GM10248 (cell line): ENCODE measurements at regions not wholly inside any gene's neighbourhood (a gene's known extent, or its start where the extent isn't known, plus 50 kb on each side); places are given as distances from the start of the nearest gene placed in this dataset.

ENCODE experiments used
- CTCF ChIA-PET: fragments of 300-600 bp; sonication (Branson Sonifier 250); formaldehyde crosslinking; extraction: SDS; loops from one replicate; lab custom pipeline; 2021; ENCODE audit warnings: antibody characterized with exemption; lab: Yijun Ruan, JAX
- POLR2A ChIA-PET: fragments of 350-650 bp; sonication (Branson Sonifier 250); formaldehyde crosslinking; extraction: SDS; loops from one replicate; lab custom pipeline; 2020; ENCODE audit warnings: antibody characterized with exemption; lab: Yijun Ruan, JAX
- DNase-seq: peaks from one replicate; pipeline ENCODE4 v3.0.0; 2012; ENCODE audit errors: extremely low spot score
- TF ChIP-seq, protein P1 (sequence below): IDR thresholded peaks from 2 replicates; pipeline ENCODE4 v1.5.1; 2012; ENCODE audit warnings: mild to moderate bottlenecking, low read depth; ENCODE audit errors: extremely low read depth, missing control alignments, control extremely low read depth

DNA sequence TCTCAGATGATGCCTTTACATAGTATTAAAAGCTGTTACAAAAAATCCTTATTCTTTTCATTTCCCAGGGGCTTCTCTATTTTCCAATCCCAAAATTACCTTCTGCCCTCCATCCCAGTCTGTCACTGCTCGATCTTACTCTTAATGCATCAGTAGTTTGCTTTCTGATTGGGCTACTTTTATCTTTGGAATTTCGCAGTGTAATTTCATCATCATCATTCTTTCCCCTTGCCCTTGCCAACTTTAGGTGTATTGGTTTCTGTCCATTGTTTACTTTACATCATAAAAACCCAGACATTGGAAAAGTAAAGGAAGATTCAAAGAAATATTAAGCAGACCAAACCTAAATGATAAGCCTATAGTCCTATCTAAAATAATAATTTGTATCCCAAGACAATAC, 457.2 kb downstream of the PIK3C3 start:
- no peak for DNase-seq
- POLR2A ChIA-PET, result no interaction called here
- CTCF ChIA-PET, result no interaction called here
- TF ChIP-seq, protein P1, sequence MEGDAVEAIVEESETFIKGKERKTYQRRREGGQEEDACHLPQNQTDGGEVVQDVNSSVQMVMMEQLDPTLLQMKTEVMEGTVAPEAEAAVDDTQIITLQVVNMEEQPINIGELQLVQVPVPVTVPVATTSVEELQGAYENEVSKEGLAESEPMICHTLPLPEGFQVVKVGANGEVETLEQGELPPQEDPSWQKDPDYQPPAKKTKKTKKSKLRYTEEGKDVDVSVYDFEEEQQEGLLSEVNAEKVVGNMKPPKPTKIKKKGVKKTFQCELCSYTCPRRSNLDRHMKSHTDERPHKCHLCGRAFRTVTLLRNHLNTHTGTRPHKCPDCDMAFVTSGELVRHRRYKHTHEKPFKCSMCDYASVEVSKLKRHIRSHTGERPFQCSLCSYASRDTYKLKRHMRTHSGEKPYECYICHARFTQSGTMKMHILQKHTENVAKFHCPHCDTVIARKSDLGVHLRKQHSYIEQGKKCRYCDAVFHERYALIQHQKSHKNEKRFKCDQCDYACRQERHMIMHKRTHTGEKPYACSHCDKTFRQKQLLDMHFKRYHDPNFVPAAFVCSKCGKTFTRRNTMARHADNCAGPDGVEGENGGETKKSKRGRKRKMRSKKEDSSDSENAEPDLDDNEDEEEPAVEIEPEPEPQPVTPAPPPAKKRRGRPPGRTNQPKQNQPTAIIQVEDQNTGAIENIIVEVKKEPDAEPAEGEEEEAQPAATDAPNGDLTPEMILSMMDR, result no peak

DNA sequence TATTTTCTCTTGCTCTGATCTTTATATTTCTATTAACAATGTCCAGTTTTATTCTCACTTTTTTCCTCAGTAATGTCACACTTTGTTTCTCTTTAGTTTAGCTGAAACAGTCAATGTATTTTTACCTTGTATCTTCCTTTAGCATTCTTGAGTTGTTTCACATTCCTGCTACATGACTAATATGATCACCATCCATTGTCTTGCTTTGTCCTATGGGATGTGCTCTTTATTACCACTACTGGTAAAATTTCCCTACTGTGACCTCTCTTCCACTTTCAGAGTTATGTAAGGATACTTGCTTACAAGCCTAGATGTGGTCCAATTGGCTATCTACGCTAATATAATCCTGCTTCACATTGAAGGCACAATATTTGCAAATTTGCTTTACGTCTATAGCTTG, 457.9 kb downstream of the PIK3C3 start:
- DNase-seq, result no peak
- TF ChIP-seq, protein P1, result no peak
- CTCF ChIA-PET, result no interaction called here
- POLR2A ChIA-PET, result no interaction called here

DNA sequence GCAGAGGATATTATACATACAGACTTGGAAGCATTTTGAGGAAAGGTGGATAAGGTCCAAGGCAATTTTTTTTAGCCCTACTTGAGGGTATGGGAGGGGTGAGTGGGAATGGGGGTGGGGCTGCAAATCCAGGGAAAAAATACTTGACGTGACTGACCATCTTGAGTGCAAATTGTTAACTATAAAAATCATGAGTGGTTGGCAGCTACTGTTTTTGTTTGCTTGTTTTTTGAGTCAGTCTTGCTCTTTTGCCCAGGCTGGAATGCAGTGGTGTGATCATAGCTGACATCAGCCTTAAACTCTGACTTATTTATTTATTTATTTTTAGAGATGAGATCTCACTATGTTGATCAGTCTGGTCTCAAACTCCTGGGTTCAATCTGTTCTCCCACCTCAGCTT, 458.8 kb downstream of the PIK3C3 start:
- ChIA-PET POLR2A (no interaction called here), CTCF (interaction anchor here (1.6 kb wide), 1 partner anchor 12 kb away, joined by 4 read pairs; no protein-coding TSS in a partner anchor)
- no peak for DNase-seq
- TF ChIP-seq, protein P1, result no peak

DNA sequence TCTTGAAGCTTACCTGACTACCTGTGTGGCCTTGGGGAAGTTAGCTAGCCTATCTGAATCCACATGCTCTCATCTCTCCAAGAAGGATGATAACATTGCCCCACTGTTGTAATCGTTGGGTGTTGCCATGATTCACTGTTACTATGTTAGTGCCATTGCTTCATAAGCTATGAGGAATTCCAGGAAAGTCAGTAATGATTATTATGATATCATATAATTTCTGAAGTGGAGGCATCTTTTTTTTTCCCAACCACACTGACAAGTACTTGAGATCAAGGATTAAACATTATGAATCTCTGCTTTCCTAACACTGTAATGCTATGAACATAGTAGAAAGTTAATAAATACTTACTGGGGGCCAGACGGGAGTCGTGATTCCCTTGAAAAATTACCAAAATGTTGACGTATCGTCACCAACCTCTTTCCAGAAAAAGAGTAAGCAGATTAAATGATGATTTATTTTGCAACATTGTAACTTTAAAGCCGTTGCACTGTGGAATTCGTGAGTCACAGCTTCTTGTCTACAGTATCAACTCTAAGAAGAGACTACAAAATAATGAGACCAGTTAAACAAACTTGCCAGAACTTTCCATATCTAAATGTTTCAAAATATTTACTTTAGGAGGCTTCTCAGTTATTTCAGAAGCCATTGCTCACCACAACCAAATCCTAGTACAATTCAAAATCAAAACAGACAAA, 459.9 kb downstream of the PIK3C3 start:
- no peak for DNase-seq
- TF ChIP-seq, protein P1, result no peak
- ChIA-PET CTCF (interaction anchor here (1.0 to 1.6 kb wide), 2 partner anchors 13 to 15 kb away, joined by 3 to 4 read pairs; no protein-coding TSS in a partner anchor), POLR2A (no interaction called here)

DNA sequence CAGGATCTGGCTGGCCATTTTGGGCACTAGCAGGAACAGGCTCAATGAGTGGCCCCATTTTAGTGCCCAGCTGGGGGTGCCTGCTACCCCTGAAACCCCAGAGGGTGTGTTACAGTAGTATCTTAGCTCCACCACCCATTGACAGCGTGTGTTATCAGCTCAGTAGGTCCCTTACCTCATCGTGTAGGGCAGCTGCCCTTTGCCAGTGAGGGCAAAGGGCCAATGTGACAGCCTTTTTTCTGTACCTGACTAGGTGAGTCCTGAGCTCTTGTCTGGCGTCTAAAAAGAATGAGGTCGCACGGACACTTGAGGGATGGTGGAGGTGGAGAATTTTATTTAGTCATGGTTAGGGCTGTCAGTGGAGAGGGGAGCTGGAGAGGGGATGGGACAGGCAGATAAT, 462.2 kb downstream of the PIK3C3 start:
- TF ChIP-seq, protein P1, result no peak
- no peak for DNase-seq
- CTCF ChIA-PET, result no interaction called here
- POLR2A ChIA-PET, result interaction anchor here (0.5 kb wide), 1 partner anchor 64 kb away, joined by 3 read pairs; no protein-coding TSS in a partner anchor

DNA sequence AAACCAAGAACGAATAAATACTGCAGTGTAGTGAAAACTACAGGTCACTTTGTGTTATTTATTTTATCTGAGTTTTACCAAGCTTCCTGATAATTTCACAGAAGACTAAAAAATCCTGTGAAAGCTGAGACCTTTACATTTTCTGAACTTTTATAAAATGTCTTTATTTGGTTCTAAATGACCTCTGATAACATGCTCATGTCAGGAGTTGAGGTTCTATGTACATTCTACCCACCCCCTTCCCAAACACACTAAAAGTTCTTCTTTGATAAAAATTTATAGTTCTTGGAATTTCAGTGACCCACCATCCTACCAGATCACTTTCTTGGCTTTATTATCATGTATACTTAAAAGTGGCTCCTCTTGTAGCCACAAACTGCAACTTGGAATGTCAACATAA, 463.1 kb downstream of the PIK3C3 start:
- TF ChIP-seq, protein P1, result no peak
- CTCF ChIA-PET, result no interaction called here
- POLR2A ChIA-PET, result no interaction called here
- DNase-seq, result no peak
